ENCODE measurements at regions not wholly inside any gene's neighbourhood (a gene's known extent, or its start where the extent isn't known, plus 50 kb on each side); places are given as distances from the start of the nearest gene placed in this dataset.

DNA sequence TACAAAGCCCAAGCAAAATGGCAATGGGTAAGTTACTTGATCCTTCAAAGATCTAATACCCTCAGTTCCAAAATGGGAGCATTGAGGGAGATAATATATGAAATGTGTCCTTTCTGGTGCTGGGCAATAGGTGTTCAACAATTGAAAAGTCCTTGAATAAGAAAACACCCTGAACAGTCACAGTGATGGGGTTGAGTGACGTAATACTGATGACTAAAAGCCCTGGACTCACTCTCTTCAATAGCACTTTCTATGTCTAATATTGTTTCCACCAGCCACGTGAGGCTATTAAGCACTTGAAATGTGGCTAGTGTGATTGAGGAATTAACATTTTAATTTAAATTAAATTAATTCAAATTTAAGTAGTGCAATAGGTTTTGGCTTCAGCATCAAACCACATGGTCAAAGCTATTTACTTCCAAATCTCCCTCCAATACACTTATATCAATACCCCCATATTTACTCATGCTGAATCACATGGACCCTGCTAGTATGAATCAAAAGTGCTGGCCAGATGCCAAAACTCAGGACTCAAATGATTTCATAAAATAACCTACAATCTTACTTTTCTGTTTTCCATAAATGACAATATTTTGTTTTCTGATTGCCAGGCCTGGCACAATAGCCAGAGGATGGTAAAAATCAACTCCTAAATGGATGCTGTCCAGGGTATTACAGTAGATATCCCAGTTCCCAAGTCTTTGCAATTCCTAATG lies 516.2 kb downstream of the HAPSTR1 start:
- ATAC-seq = no peak
- DNase-seq (ENCODE audit: low spot score) = no peak
- Mint-ChIP-seq H3K27ac (no peak overlapping the region), H3K36me3 (no peaks in the 10 kb centered on the region), H3K4me1 (peaks cover 9% of the 10 kb centered on the region), H3K27me3 (ENCODE audit: low read depth) (no peaks in the 10 kb centered on the region), H3K9me3 (no peaks in the 10 kb centered on the region), H3K4me3 (no peak overlapping the region)
- ChIA-PET CTCF (no interaction called here), POLR2A (no interaction called here)
- TF ChIP-seq, protein P1, sequence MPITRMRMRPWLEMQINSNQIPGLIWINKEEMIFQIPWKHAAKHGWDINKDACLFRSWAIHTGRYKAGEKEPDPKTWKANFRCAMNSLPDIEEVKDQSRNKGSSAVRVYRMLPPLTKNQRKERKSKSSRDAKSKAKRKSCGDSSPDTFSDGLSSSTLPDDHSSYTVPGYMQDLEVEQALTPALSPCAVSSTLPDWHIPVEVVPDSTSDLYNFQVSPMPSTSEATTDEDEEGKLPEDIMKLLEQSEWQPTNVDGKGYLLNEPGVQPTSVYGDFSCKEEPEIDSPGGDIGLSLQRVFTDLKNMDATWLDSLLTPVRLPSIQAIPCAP (CRISPR knock-in tag; IDR thresholded peaks at IDR 0.05) = no peak
- TF ChIP-seq TCF7 (CRISPR knock-in tag; IDR thresholded peaks at IDR 0.05; ENCODE audit: low read depth) (no peak), ZNF317 (CRISPR knock-in tag; IDR thresholded peaks at IDR 0.05; ENCODE audit: borderline replicate concordance, low read depth) (no peak)

GRCh38 chr16:9610727-9611126 lies 519.3 kb downstream of the HAPSTR1 start:
- peaks cover 12% of the 10 kb centered on the region for H3K4me1 Mint-ChIP-seq
- no peaks in the 10 kb centered on the region for H3K36me3 Mint-ChIP-seq
- TF ChIP-seq GTF2I (CRISPR knock-in tag; conservative IDR thresholded peaks at IDR 0.05) (no peak), ZSCAN18 (CRISPR knock-in tag; IDR thresholded peaks at IDR 0.05) (no peak), ETV6 (CRISPR knock-in tag; IDR thresholded peaks at IDR 0.05) (no peak), OVOL2 (CRISPR knock-in tag; IDR thresholded peaks at IDR 0.05; ENCODE audit: borderline replicate concordance) (no peak), ZNF121 (CRISPR knock-in tag; IDR thresholded peaks at IDR 0.05) (no peak), CREB1 (CRISPR knock-in tag; IDR thresholded peaks at IDR 0.05) (no peak)
- TF ChIP-seq, protein P2, sequence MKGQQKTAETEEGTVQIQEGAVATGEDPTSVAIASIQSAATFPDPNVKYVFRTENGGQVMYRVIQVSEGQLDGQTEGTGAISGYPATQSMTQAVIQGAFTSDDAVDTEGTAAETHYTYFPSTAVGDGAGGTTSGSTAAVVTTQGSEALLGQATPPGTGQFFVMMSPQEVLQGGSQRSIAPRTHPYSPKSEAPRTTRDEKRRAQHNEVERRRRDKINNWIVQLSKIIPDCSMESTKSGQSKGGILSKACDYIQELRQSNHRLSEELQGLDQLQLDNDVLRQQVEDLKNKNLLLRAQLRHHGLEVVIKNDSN (CRISPR knock-in tag; IDR thresholded peaks at IDR 0.05) = peak; percentile 78
- TF ChIP-seq, protein P3, sequence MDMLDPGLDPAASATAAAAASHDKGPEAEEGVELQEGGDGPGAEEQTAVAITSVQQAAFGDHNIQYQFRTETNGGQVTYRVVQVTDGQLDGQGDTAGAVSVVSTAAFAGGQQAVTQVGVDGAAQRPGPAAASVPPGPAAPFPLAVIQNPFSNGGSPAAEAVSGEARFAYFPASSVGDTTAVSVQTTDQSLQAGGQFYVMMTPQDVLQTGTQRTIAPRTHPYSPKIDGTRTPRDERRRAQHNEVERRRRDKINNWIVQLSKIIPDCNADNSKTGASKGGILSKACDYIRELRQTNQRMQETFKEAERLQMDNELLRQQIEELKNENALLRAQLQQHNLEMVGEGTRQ (CRISPR knock-in tag; IDR thresholded peaks at IDR 0.05) = peak; percentile 87
- no peak for DNase-seq (ENCODE audit: low spot score)
- no peaks in the 10 kb centered on the region for H3K27me3 Mint-ChIP-seq (ENCODE audit: low read depth)
- no peak for ATAC-seq
- CTCF ChIA-PET = interaction anchor here (0.6 to 1.4 kb wide), 4 partner anchors 9 to 633 kb away, joined by 3 to 4 read pairs (median 3); no protein-coding TSS in a partner anchor
- H3K9me3 Mint-ChIP-seq = no peaks in the 10 kb centered on the region
- H3K27ac Mint-ChIP-seq = no peak overlapping the region
- H3K4me3 Mint-ChIP-seq = no peak overlapping the region
- POLR2A ChIA-PET = no interaction called here

- Mint-ChIP-seq H3K36me3 (no peaks in the 10 kb centered on the region), H3K4me1 (peaks cover 12% of the 10 kb centered on the region), H3K27ac (no peak overlapping the region), H3K4me3 (no peak overlapping the region), H3K9me3 (no peaks in the 10 kb centered on the region), H3K27me3 (ENCODE audit: low read depth) (0 out of 2 replicates have a peak, but pooled peaks cover 4% of the 10 kb centered on the region)
- DNase-seq (ENCODE audit: low spot score) (no peak), ATAC-seq (0 out of 2 replicates have a peak, but pooled peaks have one; percentile 28)
- no peak for TF ChIP-seq OVOL2 (CRISPR knock-in tag; IDR thresholded peaks at IDR 0.05; ENCODE audit: borderline replicate concordance)
- no peak for TF ChIP-seq FOXK1 (CRISPR knock-in tag; IDR thresholded peaks at IDR 0.05)
- TF ChIP-seq NR3C1 (CRISPR knock-in tag; conservative IDR thresholded peaks at IDR 0.05; ENCODE audit: low read depth) = no peak
- no peak for TF ChIP-seq ESRRA (CRISPR knock-in tag; IDR thresholded peaks at IDR 0.05; ENCODE audit: borderline replicate concordance)
- TF ChIP-seq ETV6 (CRISPR knock-in tag; IDR thresholded peaks at IDR 0.05) = no peak
- TF ChIP-seq TCF7 (CRISPR knock-in tag; IDR thresholded peaks at IDR 0.05; ENCODE audit: low read depth) = no peak
- no peak for TF ChIP-seq SP1 (CRISPR knock-in tag; conservative IDR thresholded peaks at IDR 0.05)
- TF ChIP-seq, protein P4, sequence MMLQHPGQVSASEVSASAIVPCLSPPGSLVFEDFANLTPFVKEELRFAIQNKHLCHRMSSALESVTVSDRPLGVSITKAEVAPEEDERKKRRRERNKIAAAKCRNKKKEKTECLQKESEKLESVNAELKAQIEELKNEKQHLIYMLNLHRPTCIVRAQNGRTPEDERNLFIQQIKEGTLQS (CRISPR knock-in tag; conservative IDR thresholded peaks at IDR 0.05) = no peak
- POLR2A ChIA-PET = no interaction called here
- CTCF ChIA-PET = no interaction called here
Measured at GRCh38 chr16:9612267-9612666, 520.8 kb downstream of the HAPSTR1 start.

Measured in WTC11 (cell line).